GM19438 (cell line): ENCODE measurements at regions not wholly inside any gene's neighbourhood (a gene's known extent, or its start where the extent isn't known, plus 50 kb on each side); places are given as distances from the start of the nearest gene placed in this dataset.

Experiments used
- ATAC-seq: cut with Tn5 transposase; IDR thresholded peaks from one replicate; pipeline ENCODE4 v1.9.1; 2021; ENCODE audit warnings: low read depth; ENCODE audit not compliant: unreplicated experiment

- no peak for ATAC-seq
These were observed 184.7 kb downstream of the PLPP4 start for GRCh38 chr10:120641695-120642094.

GRCh38 chr10:120643351-120643750 is 186.3 kb downstream of the PLPP4 start:
- no peak for ATAC-seq

- no peak for ATAC-seq
These were observed 187.8 kb downstream of the PLPP4 start for GRCh38 chr10:120644556-120645410.

- no peak for ATAC-seq
These were observed 189.2 kb downstream of the PLPP4 start for GRCh38 chr10:120646159-120646732.

- no peak for ATAC-seq
These were observed 189.9 kb downstream of the PLPP4 start for GRCh38 chr10:120646738-120647456.

GRCh38 chr10:120650705-120651399 is 193.8 kb downstream of the PLPP4 start:
- no peak for ATAC-seq

GRCh38 chr10:120656107-120656506 is 195.1 kb upstream of the WDR11 start:
- ATAC-seq, result no peak

- no peak for ATAC-seq
These were observed 193.8 kb upstream of the WDR11 start for GRCh38 chr10:120657371-120657770.

- ATAC-seq, result no peak
These were observed 191.9 kb upstream of the WDR11 start for GRCh38 chr10:120658943-120659885.

- no peak for ATAC-seq
These were observed 184.9 kb upstream of the WDR11 start for GRCh38 chr10:120666308-120666707.

- ATAC-seq, result no peak
These were observed 183.9 kb upstream of the WDR11 start for GRCh38 chr10:120667276-120667675.

- ATAC-seq, result no peak
These were observed 179.7 kb upstream of the WDR11 start for GRCh38 chr10:120671491-120671890.

- no peak for ATAC-seq
These were observed 167.7 kb upstream of the WDR11 start for GRCh38 chr10:120683454-120683853.

- ATAC-seq, result no peak
These were observed 166.9 kb upstream of the WDR11 start for GRCh38 chr10:120684226-120684625.

GRCh38 chr10:120685136-120685535 is 166.0 kb upstream of the WDR11 start:
- no peak for ATAC-seq

GRCh38 chr10:120688928-120689327 is 162.2 kb upstream of the WDR11 start:
- ATAC-seq, result no peak

- no peak for ATAC-seq
These were observed 161.2 kb upstream of the WDR11 start for GRCh38 chr10:120689777-120690529.

- no peak for ATAC-seq
These were observed 159.5 kb upstream of the WDR11 start for GRCh38 chr10:120691625-120692024.

- no peak for ATAC-seq
These were observed 150.7 kb upstream of the WDR11 start for GRCh38 chr10:120700426-120700825.
